C4-2B (cell line): ENCODE measurements at regions not wholly inside any gene's neighbourhood (a gene's known extent, or its start where the extent isn't known, plus 50 kb on each side); places are given as distances from the start of the nearest gene placed in this dataset.

Experiments used
- ZFX ChIP-seq: fragments of 450-650 bp; IDR thresholded peaks from 2 replicates; pipeline ENCODE4 v1.6.1; 2017
- TF ChIP-seq, protein P1 (sequence below): fragments of 450-650 bp; conservative IDR thresholded peaks from 2 replicates; pipeline ENCODE4 v1.5.1; 2017; ENCODE audit warnings: mild to moderate bottlenecking

DNA sequence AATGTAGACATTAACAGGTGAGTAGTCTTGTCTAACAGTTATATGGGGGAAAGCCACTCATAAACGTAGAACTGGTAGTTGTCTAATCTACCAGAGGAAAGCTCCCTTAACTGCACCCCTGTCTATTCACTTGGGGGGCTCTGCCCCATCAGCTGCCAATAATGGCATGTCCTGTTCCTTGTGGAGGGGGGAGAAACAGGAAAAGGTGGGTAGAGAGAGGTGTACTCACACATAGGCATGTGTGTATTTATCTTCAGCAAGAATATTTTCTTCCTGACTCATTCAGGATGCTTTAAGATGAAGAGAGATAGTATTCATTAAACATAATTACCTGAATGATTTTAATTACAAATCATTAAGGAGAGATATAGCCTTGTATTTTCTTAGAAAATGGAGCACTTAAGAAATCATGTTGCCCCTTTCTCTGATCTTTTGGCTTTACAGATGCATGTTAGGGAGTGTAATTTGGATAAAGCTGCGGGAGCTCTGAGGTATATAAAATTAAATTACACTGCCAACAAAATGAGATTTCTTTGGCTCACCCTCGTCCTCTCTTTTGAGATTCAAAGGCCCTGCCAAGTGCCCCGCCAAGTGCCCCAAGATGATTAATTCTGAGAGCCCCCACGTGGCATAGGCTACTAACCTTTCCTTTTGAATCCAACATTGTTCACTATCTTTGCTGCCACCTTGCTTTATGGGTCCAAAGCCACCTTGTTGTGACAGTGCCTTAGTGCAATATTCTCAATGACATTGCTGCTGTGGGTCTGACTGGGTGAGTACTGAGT lies 286.3 kb upstream of the LYPLAL1 start:
- TF ChIP-seq, protein P1, sequence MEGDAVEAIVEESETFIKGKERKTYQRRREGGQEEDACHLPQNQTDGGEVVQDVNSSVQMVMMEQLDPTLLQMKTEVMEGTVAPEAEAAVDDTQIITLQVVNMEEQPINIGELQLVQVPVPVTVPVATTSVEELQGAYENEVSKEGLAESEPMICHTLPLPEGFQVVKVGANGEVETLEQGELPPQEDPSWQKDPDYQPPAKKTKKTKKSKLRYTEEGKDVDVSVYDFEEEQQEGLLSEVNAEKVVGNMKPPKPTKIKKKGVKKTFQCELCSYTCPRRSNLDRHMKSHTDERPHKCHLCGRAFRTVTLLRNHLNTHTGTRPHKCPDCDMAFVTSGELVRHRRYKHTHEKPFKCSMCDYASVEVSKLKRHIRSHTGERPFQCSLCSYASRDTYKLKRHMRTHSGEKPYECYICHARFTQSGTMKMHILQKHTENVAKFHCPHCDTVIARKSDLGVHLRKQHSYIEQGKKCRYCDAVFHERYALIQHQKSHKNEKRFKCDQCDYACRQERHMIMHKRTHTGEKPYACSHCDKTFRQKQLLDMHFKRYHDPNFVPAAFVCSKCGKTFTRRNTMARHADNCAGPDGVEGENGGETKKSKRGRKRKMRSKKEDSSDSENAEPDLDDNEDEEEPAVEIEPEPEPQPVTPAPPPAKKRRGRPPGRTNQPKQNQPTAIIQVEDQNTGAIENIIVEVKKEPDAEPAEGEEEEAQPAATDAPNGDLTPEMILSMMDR = no peak
- TF ChIP-seq ZFX = no peak
